H1 (cell line): ENCODE measurements at regions not wholly inside any gene's neighbourhood (a gene's known extent, or its start where the extent isn't known, plus 50 kb on each side); places are given as distances from the start of the nearest gene placed in this dataset.

Experiments used
- NANOG ChIP-seq: IDR thresholded peaks from 2 replicates; pipeline ENCODE4 v1.6.1; 2011; ENCODE audit warnings: low read length, low read depth, mild to moderate bottlenecking, inconsistent platforms; ENCODE audit not compliant: insufficient read depth, poor library complexity, severe bottlenecking

DNA sequence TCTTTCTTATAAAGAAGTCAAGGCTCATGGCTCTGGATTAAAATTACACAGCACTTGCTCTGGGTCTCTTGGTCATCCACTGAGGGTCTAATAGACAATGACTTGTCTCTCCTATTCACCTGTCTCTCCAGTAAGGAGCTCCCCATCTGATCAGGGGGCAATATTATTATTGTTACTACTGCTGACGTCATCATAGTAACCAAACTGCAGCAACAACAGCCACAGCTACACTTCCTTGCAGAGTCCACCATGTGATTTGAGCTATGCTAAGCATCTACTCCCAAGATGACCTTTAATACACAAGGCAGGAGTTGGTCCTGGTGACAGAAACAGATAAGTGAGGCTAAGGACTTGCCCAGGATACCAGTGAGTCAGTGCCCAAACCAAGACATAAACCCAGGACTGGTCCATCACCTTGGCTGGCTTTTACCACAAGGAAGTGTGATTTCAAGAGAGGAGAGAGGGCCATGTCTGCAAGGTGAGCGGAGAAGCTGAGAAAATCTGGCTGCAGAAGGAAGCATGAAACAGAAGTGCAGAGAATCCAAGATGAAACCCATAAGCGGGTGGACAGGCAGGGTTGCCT is 602.5 kb downstream of the PTPRU start (continued):
- TF ChIP-seq NANOG, result no peak
